ENCODE measurements at regions not wholly inside any gene's neighbourhood (a gene's known extent, or its start where the extent isn't known, plus 50 kb on each side); places are given as distances from the start of the nearest gene placed in this dataset.
"Not testable (repeated sequence)": the region's sequence is repeated elsewhere in the genome, so short reads cannot be mapped to it uniquely, and the experiment has no call there.

GRCh38 chr13:84590663-84591062 lies 708.4 kb upstream of the SLITRK1 start:
- TF ChIP-seq CTCF (IDR thresholded peaks at IDR 0.05; ENCODE audit: insufficient read depth, missing control alignments) = no peak
- DNase-seq (ENCODE audit: insufficient read length, low spot score) (no peak), FAIRE-seq (no peak)

DNA sequence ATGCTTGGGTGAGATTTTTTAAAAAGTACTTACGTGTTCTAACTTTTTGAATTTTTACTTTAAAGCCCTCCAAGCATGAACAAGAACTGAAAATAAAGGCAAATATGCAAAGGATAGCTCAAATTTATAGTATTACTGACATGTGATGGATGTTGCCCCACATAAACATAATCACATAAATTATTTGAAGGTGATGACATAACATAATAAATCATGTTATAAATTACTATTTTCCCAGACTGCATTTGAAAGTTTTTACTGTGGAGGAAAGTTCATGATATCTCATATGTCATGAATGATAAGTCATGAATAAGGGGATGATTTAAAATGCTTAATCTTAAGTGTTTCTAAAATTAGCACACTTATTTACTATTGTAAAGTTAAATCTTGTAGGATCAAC lies 705.7 kb upstream of the SLITRK1 start:
- DNase-seq (ENCODE audit: insufficient read length, low spot score) (no peak), FAIRE-seq (no peak)
- TF ChIP-seq CTCF (IDR thresholded peaks at IDR 0.05; ENCODE audit: insufficient read depth, missing control alignments) = no peak

DNA sequence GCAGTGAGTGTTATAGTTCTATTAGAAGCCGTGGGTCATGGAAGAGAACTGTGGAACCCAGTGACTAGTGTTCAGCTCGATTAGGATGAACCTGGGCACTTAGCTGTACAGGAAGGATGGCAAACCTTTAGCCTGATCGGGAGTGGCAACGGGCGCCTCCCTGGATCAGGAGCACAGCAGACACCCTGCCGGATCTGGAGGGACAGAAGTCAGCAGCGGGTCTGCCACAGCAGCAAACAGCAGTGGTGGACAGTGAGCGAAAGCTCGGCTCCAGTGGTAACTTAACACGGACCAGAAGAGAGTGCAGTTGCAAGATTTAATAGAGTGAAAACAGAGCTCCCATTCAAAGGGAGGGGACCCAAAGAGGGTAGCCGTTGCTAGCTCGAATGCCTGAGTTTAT lies 697.6 kb upstream of the SLITRK1 start:
- FAIRE-seq; DNase-seq (ENCODE audit: insufficient read length, low spot score): not testable (repeated sequence)

GRCh38 chr13:84574851-84575250 lies 692.6 kb upstream of the SLITRK1 start:
- FAIRE-seq (peak; percentile 92), DNase-seq (ENCODE audit: insufficient read length, low spot score) (no peak)
- peak; percentile 47 for TF ChIP-seq CTCF (IDR thresholded peaks at IDR 0.05; ENCODE audit: insufficient read depth, missing control alignments)

- TF ChIP-seq CTCF (IDR thresholded peaks at IDR 0.05; ENCODE audit: insufficient read depth, missing control alignments) = no peak
- FAIRE-seq (no peak), DNase-seq (ENCODE audit: insufficient read length, low spot score) (no peak)
These were observed 689.0 kb upstream of the SLITRK1 start for GRCh38 chr13:84571264-84571663.

- TF ChIP-seq CTCF (IDR thresholded peaks at IDR 0.05; ENCODE audit: insufficient read depth, missing control alignments) = no peak
- FAIRE-seq = no peak
- DNase-seq (ENCODE audit: insufficient read length, low spot score) = no peak
These were observed 688.6 kb upstream of the SLITRK1 start for GRCh38 chr13:84570831-84571230.

- TF ChIP-seq CTCF (IDR thresholded peaks at IDR 0.05; ENCODE audit: insufficient read depth, missing control alignments) = no peak
- FAIRE-seq (peak; percentile 68), DNase-seq (ENCODE audit: insufficient read length, low spot score) (no peak)
These were observed 687.1 kb upstream of the SLITRK1 start for GRCh38 chr13:84569366-84569765.

DNA sequence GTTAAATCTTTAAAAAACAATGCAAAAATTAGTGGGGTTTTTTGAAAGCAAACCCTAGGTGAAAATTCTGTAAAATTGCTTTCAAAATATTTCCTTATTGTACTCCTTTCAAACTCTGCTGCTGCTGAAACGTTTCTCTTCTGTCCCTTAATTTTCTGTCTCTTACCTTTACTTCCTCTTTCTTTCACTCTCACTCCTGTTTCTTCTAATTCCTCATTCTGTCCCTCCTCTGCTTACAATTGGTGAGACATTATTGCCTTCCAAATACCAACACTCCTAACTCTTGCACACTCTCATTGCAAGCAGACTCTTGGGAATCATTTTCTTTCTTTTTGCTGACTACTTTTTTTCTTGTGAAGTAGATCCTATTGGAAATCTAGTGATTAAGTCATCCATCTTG lies 685.6 kb upstream of the SLITRK1 start:
- FAIRE-seq (no peak), DNase-seq (ENCODE audit: insufficient read length, low spot score) (no peak)
- no peak for TF ChIP-seq CTCF (IDR thresholded peaks at IDR 0.05; ENCODE audit: insufficient read depth, missing control alignments)
